Esophagus (tissue), 2 donors: ENCODE measurements at regions not wholly inside any gene's neighbourhood (a gene's known extent, or its start where the extent isn't known, plus 50 kb on each side); places are given as distances from the start of the nearest gene placed in this dataset.

Experiments used
- H3K27ac ChIP-seq, 2 donors: one replicate each; pipeline ENCODE4 v1.5.1; 2013; ENCODE audit warnings: low read depth in 2 of 2, mild to moderate bottlenecking in 2 of 2, inconsistent platforms in 1 of 2, low read length in 1 of 2, moderate library complexity in 1 of 2
- H3K27me3 ChIP-seq, 2 donors: one replicate each; pipeline ENCODE4 v1.6.1; 2013; ENCODE audit warnings: low read length in 2 of 2, control low read depth in 1 of 2, mild to moderate bottlenecking in 1 of 2; ENCODE audit not compliant: insufficient read depth in 2 of 2, control insufficient read depth in 1 of 2
- H3K36me3 ChIP-seq, 2 donors: one replicate each; pipeline ENCODE4 v1.6.1; 2013; ENCODE audit warnings: low read length in 1 of 2; ENCODE audit not compliant: control insufficient read depth in 2 of 2, insufficient read depth in 2 of 2
- H3K4me1 ChIP-seq, 2 donors: one replicate each; pipeline ENCODE4 v1.6.1; 2013; ENCODE audit warnings: low read length in 1 of 2; ENCODE audit not compliant: control insufficient read depth in 2 of 2, insufficient read depth in 2 of 2
- H3K4me3 ChIP-seq, 2 donors: one replicate each; pipeline ENCODE4 v1.5.1; 2013; ENCODE audit warnings: low read length in 2 of 2, mild to moderate bottlenecking in 2 of 2, low read depth in 1 of 2, moderate library complexity in 1 of 2
- H3K9me3 ChIP-seq, 2 donors: one replicate each; pipeline ENCODE4 v1.6.1; 2013; ENCODE audit warnings: mild to moderate bottlenecking in 2 of 2, low read depth in 1 of 2, low read length in 1 of 2, moderate library complexity in 1 of 2; ENCODE audit not compliant: control insufficient read depth in 2 of 2, insufficient read depth in 1 of 2
- WGBS, 2 donors: extraction: QIAGEN DNeasy Blood & Tissue Kit; methylation state at CpG; one replicate each; pipeline ENCODE4 v1.1.7; 2013; 5-methylcytosine and 5-hydroxymethylcytosine counted together
- donor health status: healthy with polysubstance abuse.
- donor health status: Bipolar disorder and iron deficiency.

GRCh38 chr5:2003206-2003605 is 120.5 kb upstream of the IRX4 start:
- Histone ChIP-seq H3K36me3 (no peaks in the 10 kb centered on the region), H3K27me3 (no peaks in the 10 kb centered on the region)

GRCh38 chr5:2001300-2001699 is 118.6 kb upstream of the IRX4 start:
- 67 to 72% methylated on average over 12 of the region's 12 CpGs for WGBS, 2 donors
- Histone ChIP-seq H3K27ac (no peak overlapping the region), H3K27me3 (no peaks in the 10 kb centered on the region), H3K36me3 (no peaks in the 10 kb centered on the region), H3K4me3 (no peak overlapping the region), H3K4me1 (peaks cover 0 to 3% of the 10 kb centered on the region in 2 donors), H3K9me3 (peaks cover 0 to 12% of the 10 kb centered on the region in 2 donors)

More at GRCh38 chr5:2003206-2003605, 120.5 kb upstream of the IRX4 start:
- Histone ChIP-seq H3K9me3 (peaks cover 0 to 10% of the 10 kb centered on the region in 2 donors), H3K4me1 (peaks cover 0 to 3% of the 10 kb centered on the region in 2 donors), H3K27ac (no peak overlapping the region), H3K4me3 (no peak overlapping the region)
- WGBS, 2 donors: 78 to 86% methylated on average over 10 of the region's 10 CpGs

GRCh38 chr5:2000591-2000990 is 117.9 kb upstream of the IRX4 start:
- 72 to 79% methylated on average over 12 of the region's 12 CpGs for WGBS, 2 donors
- no peaks in the 10 kb centered on the region for H3K27me3 ChIP-seq
- peaks cover 0 to 3% of the 10 kb centered on the region in 2 donors for H3K4me1 ChIP-seq
- no peak overlapping the region for H3K4me3 ChIP-seq
- H3K27ac ChIP-seq: no peak overlapping the region
- peaks cover 0 to 10% of the 10 kb centered on the region in 2 donors for H3K9me3 ChIP-seq
- no peaks in the 10 kb centered on the region for H3K36me3 ChIP-seq

GRCh38 chr5:1999794-2000193 is 117.1 kb upstream of the IRX4 start:
- H3K9me3 ChIP-seq: peaks cover 0 to 8% of the 10 kb centered on the region in 2 donors
- 76 to 82% methylated on average over 6 of the region's 6 CpGs for WGBS, 2 donors
- H3K4me1 ChIP-seq: peaks cover 0 to 3% of the 10 kb centered on the region in 2 donors
- H3K4me3 ChIP-seq: no peak overlapping the region
- H3K36me3 ChIP-seq: no peaks in the 10 kb centered on the region
- no peaks in the 10 kb centered on the region for H3K27me3 ChIP-seq
- no peak overlapping the region for H3K27ac ChIP-seq

GRCh38 chr5:1998716-1999317 is 116.1 kb upstream of the IRX4 start:
- H3K4me1 ChIP-seq: peaks cover 0 to 3% of the 10 kb centered on the region in 2 donors
- H3K36me3 ChIP-seq: no peaks in the 10 kb centered on the region

GRCh38 chr5:1998348-1998669 is 115.6 kb upstream of the IRX4 start:
- no peaks in the 10 kb centered on the region for H3K27me3 ChIP-seq

More at GRCh38 chr5:1998716-1999317, 116.1 kb upstream of the IRX4 start:
- WGBS, 2 donors: 52 to 62% methylated on average over 4 of the region's 4 CpGs
- Histone ChIP-seq H3K27me3 (no peaks in the 10 kb centered on the region), H3K27ac (no peak overlapping the region), H3K4me3 (no peak overlapping the region), H3K9me3 (peaks cover 0 to 8% of the 10 kb centered on the region in 2 donors)

GRCh38 chr5:1997640-1998347 is 115.1 kb upstream of the IRX4 start:
- H3K27me3 ChIP-seq: no peaks in the 10 kb centered on the region
- no peaks in the 10 kb centered on the region for H3K36me3 ChIP-seq
- H3K4me3 ChIP-seq: no peak overlapping the region
- WGBS, 2 donors: 85 to 87% methylated on average over 6 of the region's 6 CpGs
- H3K4me1 ChIP-seq: peaks cover 0 to 3% of the 10 kb centered on the region in 2 donors
- H3K9me3 ChIP-seq: peaks cover 0 to 8% of the 10 kb centered on the region in 2 donors
- no peak overlapping the region for H3K27ac ChIP-seq

More at GRCh38 chr5:1998348-1998669, 115.6 kb upstream of the IRX4 start:
- no peak overlapping the region for H3K4me3 ChIP-seq
- WGBS, 2 donors: 84 to 100% methylated on average over 1 of the region's 1 CpG
- peaks cover 0 to 3% of the 10 kb centered on the region in 2 donors for H3K4me1 ChIP-seq
- no peaks in the 10 kb centered on the region for H3K36me3 ChIP-seq
- H3K9me3 ChIP-seq: peaks cover 0 to 8% of the 10 kb centered on the region in 2 donors
- no peak overlapping the region for H3K27ac ChIP-seq

- Histone ChIP-seq H3K27me3 (no peaks in the 10 kb centered on the region), H3K4me1 (peaks cover 0 to 3% of the 10 kb centered on the region in 2 donors), H3K36me3 (no peaks in the 10 kb centered on the region), H3K27ac (no peak overlapping the region), H3K4me3 (no peak overlapping the region), H3K9me3 (peaks cover 0 to 5% of the 10 kb centered on the region in 2 donors)
- 77 to 82% methylated on average over 5 of the region's 5 CpGs for WGBS, 2 donors
These were observed 112.8 kb upstream of the IRX4 start for GRCh38 chr5:1995491-1995890.

- H3K4me3 ChIP-seq: no peak overlapping the region
- H3K27me3 ChIP-seq: no peaks in the 10 kb centered on the region
- no peaks in the 10 kb centered on the region for H3K4me1 ChIP-seq
- 82 to 83% methylated on average over 5 of the region's 5 CpGs for WGBS, 2 donors
- H3K9me3 ChIP-seq: no peaks in the 10 kb centered on the region
- no peak overlapping the region for H3K27ac ChIP-seq
- H3K36me3 ChIP-seq: peaks cover 0 to 2% of the 10 kb centered on the region in 2 donors
These were observed 104.7 kb upstream of the IRX4 start for GRCh38 chr5:1987471-1987870.

GRCh38 chr5:1985781-1986180 is 103.1 kb upstream of the IRX4 start:
- Histone ChIP-seq H3K27ac (no peak overlapping the region), H3K4me1 (no peaks in the 10 kb centered on the region), H3K27me3 (no peaks in the 10 kb centered on the region), H3K36me3 (peaks cover 0 to 2% of the 10 kb centered on the region in 2 donors), H3K9me3 (no peaks in the 10 kb centered on the region), H3K4me3 (no peak overlapping the region)
- 78 to 79% methylated on average over 9 of the region's 9 CpGs for WGBS, 2 donors
